PC-9 (cell line): ENCODE measurements at regions not wholly inside any gene's neighbourhood (a gene's known extent, or its start where the extent isn't known, plus 50 kb on each side); places are given as distances from the start of the nearest gene placed in this dataset.

ENCODE experiments used
- BruUV-seq: library from RNA; stranded (reverse); fragments of 400-500 nt; replicated peaks from 2 replicates; lab custom pipeline; 2021; lab: Mats Ljungman, UMichigan
- CTCF ChIA-PET: fragments of 300-600 bp; sonication (Branson Sonifier 250); formaldehyde crosslinking; loops from one replicate; lab custom pipeline; 2022; ENCODE audit warnings: antibody characterized with exemption; lab: Charles Lee
- POLR2A ChIA-PET: fragments of 300-600 bp; sonication (Branson Sonifier 250); formaldehyde crosslinking; loops from one replicate; lab custom pipeline; 2022; ENCODE audit warnings: antibody characterized with exemption; ENCODE audit not compliant: unreplicated experiment; lab: Charles Lee
- DNase-seq, 2 experiments: peaks; one replicate each; pipeline versions ENCODE4 v3.0.0 to v3.0.0-alpha.2; 2015 to 2022; ENCODE audit warnings: mixed read lengths in 1 of 2
- H2AFZ ChIP-seq: fragments of 200-600 bp; sonication (generic); 2 replicates; pipeline ENCODE4 v1.8.1; 2017; ENCODE audit warnings: antibody characterized with exemption
- H3F3A ChIP-seq: fragments of 200-600 bp; sonication (generic); 2 replicates; pipeline ENCODE4 v1.8.1; 2017; ENCODE audit warnings: antibody characterized with exemption, mild to moderate bottlenecking, low read depth; ENCODE audit not compliant: insufficient read depth
- H3K27ac ChIP-seq: fragments of 200-600 bp; sonication (generic); 2 replicates; pipeline ENCODE4 v1.6.1; 2016; ENCODE audit warnings: mixed run types
- H3K27me3 ChIP-seq: fragments of 200-600 bp; sonication (generic); 2 replicates; pipeline ENCODE4 v1.6.1; 2016; ENCODE audit warnings: low read depth, mixed run types; ENCODE audit not compliant: insufficient read depth
- H3K36me3 ChIP-seq: fragments of 200-600 bp; sonication (generic); 2 replicates; pipeline ENCODE4 v1.6.1; 2016; ENCODE audit warnings: low read depth, mixed run types
- H3K4me1 ChIP-seq: fragments of 200-600 bp; sonication (generic); replicated peaks from 2 replicates; pipeline ENCODE4 v1.6.1; 2016; ENCODE audit warnings: mixed run types; ENCODE audit not compliant: insufficient read depth
- H3K4me2 ChIP-seq: fragments of 200-600 bp; sonication (generic); 2 replicates; pipeline ENCODE4 v1.6.1; 2017; ENCODE audit warnings: mixed run types
- H3K4me3 ChIP-seq: fragments of 200-600 bp; sonication (generic); 2 replicates; pipeline ENCODE4 v1.6.1; 2016; ENCODE audit warnings: mixed run types
- H3K79me2 ChIP-seq: fragments of 200-600 bp; sonication (generic); 2 replicates; pipeline ENCODE4 v1.6.1; 2017; ENCODE audit warnings: low read depth, mixed run types
- H3K9me2 ChIP-seq: fragments of 200-600 bp; sonication (generic); 2 replicates; pipeline ENCODE4 v1.8.1; 2017; ENCODE audit warnings: mild to moderate bottlenecking; ENCODE audit not compliant: insufficient read depth
- H3K9me3 ChIP-seq: fragments of 200-600 bp; sonication (generic); 2 replicates; pipeline ENCODE4 v1.8.1; 2016; ENCODE audit warnings: low read depth; ENCODE audit not compliant: insufficient read depth
- H4K20me1 ChIP-seq: fragments of 200-600 bp; sonication (generic); 2 replicates; pipeline ENCODE4 v1.8.1; 2017; ENCODE audit not compliant: insufficient read depth
- CTCF ChIP-seq: fragments of 200-600 bp; sonication (generic); conservative IDR thresholded peaks from 2 replicates; pipeline ENCODE4 v1.6.1; 2017; ENCODE audit warnings: mixed run types, antibody characterized with exemption, mild to moderate bottlenecking, moderate library complexity
- EZH2 ChIP-seq: fragments of 200-600 bp; sonication (generic); IDR thresholded peaks from 2 replicates; pipeline ENCODE4 v1.8.0; 2017; ENCODE audit warnings: antibody characterized with exemption, low read depth
- intact Hi-C: fragments of 100-400 bp; cut with micrococcal nuclease; formaldehyde crosslinking; loops from one replicate; pipeline ENCODE4 v1.10.0; 2022; ENCODE audit not compliant: unreplicated experiment

- Histone ChIP-seq H2AFZ (no peak overlapping the region), H3K9me3 (0 out of 2 replicates have a peak, but pooled peaks cover 2% of the 10 kb centered on the region), H3K9me2 (no peaks in the 10 kb centered on the region; the same call in 1 of the 2 replicates), H3K27me3 (no peaks in the 10 kb centered on the region), H3K36me3 (no peaks in the 10 kb centered on the region), H3K27ac (no peak overlapping the region), H3K4me2 (no peak overlapping the region), H3K4me3 (no peak overlapping the region), H3K79me2 (no peaks in the 10 kb centered on the region), H3K4me1 (no peaks in the 10 kb centered on the region), H3F3A (no peaks in the 10 kb centered on the region), H4K20me1 (no peaks in the 10 kb centered on the region)
- POLR2A ChIA-PET = interaction anchor here (0.6 kb wide), 1 partner anchor 15 kb away, joined by 4 read pairs; no protein-coding TSS in a partner anchor
- CTCF ChIA-PET = interaction anchor here (0.6 kb wide), 1 partner anchor 15 kb away, joined by 3 read pairs; no protein-coding TSS in a partner anchor
- TF ChIP-seq EZH2 (no peak), CTCF (no peak)
- no peak for DNase-seq
- BruUV-seq = no TSS peak
- intact Hi-C loops = no loop called here
These were observed 306.4 kb downstream of the SLCO4C1 start for GRCh38 chr5:101989659-101990058.

- no TSS peak for BruUV-seq
- Histone ChIP-seq H3K4me1 (no peaks in the 10 kb centered on the region), H3F3A (no peaks in the 10 kb centered on the region), H3K79me2 (no peaks in the 10 kb centered on the region), H3K4me3 (no peak overlapping the region), H2AFZ (no peak overlapping the region), H3K9me3 (no peaks in the 10 kb centered on the region), H3K9me2 (no peaks in the 10 kb centered on the region), H3K36me3 (no peaks in the 10 kb centered on the region), H3K4me2 (no peak overlapping the region), H4K20me1 (no peaks in the 10 kb centered on the region), H3K27me3 (no peaks in the 10 kb centered on the region), H3K27ac (no peak overlapping the region)
- DNase-seq = no peak
- POLR2A ChIA-PET = no interaction called here
- intact Hi-C loops = loop anchor here (10.0 kb wide), 1 partner anchor 363 kb away; no protein-coding TSS in a partner anchor
- CTCF ChIA-PET = no interaction called here
- TF ChIP-seq EZH2 (no peak), CTCF (peak; percentile 75)
These were observed 318.2 kb downstream of the SLCO4C1 start for GRCh38 chr5:101977729-101978345.

- no peaks in the 10 kb centered on the region for H3K79me2 ChIP-seq
- no peaks in the 10 kb centered on the region for H3K9me3 ChIP-seq
- no peak overlapping the region for H3K27ac ChIP-seq
- H4K20me1 ChIP-seq = no peaks in the 10 kb centered on the region
- CTCF ChIA-PET = no interaction called here
- H3K4me3 ChIP-seq = no peak overlapping the region
- no peaks in the 10 kb centered on the region for H3K4me1 ChIP-seq
- TF ChIP-seq CTCF = no peak
- no peak for TF ChIP-seq EZH2
- no peaks in the 10 kb centered on the region for H3K9me2 ChIP-seq
- DNase-seq = no peak
- no peaks in the 10 kb centered on the region for H3K36me3 ChIP-seq
- H3F3A ChIP-seq = no peaks in the 10 kb centered on the region
- no peaks in the 10 kb centered on the region for H3K27me3 ChIP-seq
- POLR2A ChIA-PET = no interaction called here
- no peak overlapping the region for H3K4me2 ChIP-seq
- no peak overlapping the region for H2AFZ ChIP-seq
- intact Hi-C loops = loop anchor here (10.0 kb wide), 1 partner anchor 362 kb away; no protein-coding TSS in a partner anchor
- BruUV-seq = no TSS peak
These were observed 319.2 kb downstream of the SLCO4C1 start for GRCh38 chr5:101976933-101977332.
